CD4-positive, alpha-beta T cell treated with Interleukin-1 beta for 1 hour (primary cell): ENCODE measurements at regions not wholly inside any gene's neighbourhood (a gene's known extent, or its start where the extent isn't known, plus 50 kb on each side); places are given as distances from the start of the nearest gene placed in this dataset.

ENCODE experiments used
- DNase-seq, 2 donors: peaks; one replicate each; pipeline ENCODE4 v3.0.0-alpha.2; 2020 to 2022

DNA sequence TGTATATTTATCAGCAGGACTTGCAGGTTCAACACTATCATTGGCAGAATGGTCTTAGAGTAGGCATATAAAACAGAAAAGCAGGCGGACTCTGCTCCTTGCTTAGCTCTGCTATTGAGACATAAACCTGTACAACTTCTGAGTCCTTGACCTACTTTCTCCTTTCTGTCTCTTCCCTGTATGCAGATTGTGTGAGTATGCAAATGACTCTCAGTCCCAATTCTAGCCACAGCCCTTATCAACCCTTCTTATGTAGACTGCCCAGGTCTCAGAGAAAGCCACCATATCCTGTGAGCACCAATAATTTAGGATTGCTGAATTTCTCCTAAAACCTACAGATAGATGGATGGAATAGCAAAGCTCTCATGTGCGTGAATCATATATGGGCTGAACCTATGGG lies 367.6 kb upstream of the DDI1 start:
- no peak for DNase-seq

DNA sequence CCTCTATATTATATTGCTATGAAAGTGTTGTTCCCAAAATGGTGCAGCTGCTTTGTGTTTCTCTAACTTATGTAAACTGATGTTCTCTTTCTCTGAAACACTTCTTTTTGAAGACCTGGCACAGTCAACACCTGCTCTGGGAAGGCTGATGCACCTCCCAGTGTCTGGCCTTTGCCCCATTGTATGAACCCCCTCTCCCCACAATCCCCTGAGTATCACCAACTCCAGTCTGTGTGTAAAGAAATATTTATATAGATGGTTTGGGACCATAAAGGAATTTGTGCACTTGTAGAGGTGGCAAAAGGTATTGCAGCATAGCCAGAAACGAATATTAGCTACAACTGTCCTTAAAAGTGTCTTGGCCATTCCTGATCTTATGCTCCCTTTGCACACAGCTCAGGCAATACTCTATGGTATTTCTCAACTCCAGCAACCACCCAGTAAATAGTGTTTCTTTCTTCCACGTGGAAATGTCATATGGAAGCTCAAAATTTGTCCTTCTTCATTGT lies 365.2 kb upstream of the DDI1 start:
- no peak for DNase-seq

DNA sequence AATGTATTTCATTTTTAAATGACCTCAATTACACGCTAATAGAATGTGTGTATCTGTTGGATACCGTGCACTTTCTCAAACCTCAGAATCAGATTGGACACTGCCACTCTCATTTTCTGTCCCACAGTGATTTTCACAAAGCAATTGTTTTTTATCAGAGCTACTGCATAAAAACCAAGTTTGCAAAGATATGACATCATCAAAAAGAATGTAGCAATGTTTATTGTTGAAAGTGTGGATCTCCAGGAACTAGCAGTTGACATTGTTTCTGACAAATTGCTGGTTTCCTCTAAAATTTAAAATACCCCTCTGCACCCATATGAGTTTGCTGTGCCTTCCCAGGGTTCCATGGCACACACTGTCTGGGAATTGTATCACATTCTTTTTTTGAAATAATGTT lies 362.7 kb upstream of the DDI1 start:
- no peak for DNase-seq

DNA sequence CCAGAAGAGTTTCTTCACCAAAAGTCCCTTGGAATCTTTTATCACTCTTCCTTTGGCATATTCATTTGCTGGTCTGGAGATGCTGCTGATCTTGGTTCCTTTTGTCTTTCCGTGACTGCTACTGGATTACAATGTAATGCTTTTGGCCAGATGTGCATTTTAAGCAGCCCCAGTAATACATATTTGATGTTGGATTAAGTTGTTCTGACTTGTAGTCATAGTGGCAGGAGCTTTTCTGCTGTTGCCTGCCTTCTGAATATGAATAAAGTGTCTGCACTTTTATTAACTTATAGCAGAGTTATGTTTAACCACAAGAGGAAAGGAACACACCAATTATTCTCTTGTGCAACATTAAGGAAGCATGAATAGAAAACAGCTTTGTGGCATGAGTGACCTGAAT lies 360.0 kb upstream of the DDI1 start:
- DNase-seq: no peak

DNA sequence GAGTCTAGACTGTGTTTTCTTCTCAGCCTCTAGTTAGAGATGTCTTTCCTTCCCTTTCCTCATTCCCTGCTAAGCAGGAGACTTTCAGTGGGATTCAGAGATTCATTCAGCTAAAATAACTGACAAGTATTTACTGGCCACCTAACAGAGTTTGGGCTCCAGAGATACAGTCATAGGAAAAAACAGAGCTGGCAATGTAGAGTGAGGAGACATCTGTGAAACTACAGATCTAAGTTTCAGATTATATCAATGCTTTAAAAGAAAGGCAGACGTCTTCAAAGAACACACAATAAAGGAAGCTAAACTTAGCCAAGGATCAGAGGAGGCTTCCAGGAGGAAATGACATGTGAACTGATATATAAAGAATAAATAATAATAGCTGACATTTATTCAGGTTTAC lies 355.6 kb upstream of the DDI1 start:
- no peak for DNase-seq

DNA sequence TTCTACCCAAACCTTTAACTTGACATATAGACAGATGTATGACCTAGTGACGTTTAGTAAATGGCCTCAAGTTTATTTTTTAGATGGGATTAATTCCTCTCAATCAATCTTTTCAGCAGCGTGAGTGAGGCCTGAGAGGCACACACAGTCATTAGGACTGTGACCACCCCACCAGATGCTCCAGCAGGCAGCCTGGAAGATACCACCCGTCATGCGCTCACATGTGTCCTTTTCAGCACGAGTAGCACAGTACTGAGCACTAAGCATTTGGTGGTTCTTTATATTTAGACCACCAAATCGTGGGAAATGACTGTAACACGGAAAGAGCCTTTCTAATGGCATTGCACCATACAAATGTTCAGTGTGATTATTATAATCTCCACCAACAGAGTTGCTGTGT lies 354.6 kb upstream of the DDI1 start:
- no peak for DNase-seq

DNA sequence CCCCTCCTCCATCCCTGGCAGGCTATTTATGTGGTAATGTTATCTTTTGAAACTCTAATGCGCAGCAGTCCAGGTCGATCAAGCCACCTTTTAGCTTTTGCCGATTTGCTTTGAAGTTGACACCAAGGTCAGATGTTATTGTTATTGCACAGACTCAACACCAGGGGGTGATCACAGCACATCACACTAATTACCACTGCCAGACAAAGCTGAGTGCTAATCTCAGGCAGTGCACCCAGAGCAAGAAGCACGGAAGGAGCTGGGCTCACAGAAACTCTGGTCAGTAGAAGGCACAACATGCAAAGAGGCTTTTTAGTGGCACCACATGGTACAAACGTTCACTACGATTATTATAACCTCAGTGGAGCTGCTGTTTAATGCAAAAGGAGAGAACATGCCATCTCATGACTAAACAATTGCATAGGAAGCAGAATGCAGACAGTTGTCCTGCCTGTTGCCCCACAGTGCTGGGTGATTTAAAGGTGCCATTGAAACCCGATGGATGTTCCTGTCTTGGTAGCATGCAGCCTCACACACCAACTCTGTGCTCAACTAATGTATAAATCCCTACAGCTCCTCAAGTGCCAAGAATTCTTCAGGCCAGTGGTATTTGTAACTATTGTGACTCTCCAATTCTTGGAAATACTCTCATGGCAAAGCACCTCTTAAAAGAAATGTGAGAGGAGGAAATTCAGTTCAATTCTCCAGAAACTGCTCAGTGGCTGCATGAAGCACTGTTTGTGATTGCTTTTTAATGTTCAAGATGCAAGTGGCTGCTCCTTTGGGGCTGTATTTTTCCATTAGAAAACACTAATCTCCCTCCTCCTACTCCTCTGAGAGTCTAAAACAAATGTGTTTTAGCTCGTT lies 353.9 kb upstream of the DDI1 start:
- peak; percentile 56 to 66 for DNase-seq

DNA sequence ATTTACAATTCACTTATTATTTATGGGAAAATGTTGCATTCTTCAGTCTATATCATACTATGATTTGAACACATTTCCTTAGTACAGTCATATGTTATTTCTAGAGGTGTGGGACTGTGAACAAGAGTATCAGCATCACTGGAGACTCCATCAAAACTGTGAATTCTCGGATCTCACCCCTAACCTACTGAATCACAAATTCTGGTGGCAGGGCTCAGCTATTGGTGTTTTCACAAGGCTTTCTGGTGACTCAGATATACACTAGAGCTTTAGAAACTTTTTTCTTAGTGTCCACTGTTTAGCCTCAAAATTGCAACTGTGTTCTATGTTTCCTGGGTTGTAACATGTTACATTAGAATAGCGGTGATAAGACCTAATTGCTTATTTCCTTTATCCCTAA lies 352.9 kb upstream of the DDI1 start:
- no peak for DNase-seq

DNA sequence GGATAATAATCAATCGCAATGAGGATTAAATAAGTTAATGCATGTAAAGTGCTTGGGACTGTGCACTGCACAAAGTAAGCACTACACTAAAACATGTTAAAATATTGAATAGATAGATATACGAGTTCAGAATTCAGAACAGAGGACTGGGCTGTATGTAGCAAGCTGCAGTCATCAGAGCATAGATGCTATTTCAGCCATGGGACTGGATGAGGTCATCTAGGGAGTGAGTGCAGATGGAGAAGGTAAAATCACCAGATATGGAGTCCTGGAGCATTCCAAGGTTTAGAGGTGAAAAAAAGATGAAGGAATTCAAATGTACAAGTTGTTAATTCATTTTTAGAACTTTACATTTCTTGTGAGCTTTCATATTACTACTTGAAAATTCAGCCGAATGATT lies 347.5 kb upstream of the DDI1 start:
- no peak for DNase-seq

DNA sequence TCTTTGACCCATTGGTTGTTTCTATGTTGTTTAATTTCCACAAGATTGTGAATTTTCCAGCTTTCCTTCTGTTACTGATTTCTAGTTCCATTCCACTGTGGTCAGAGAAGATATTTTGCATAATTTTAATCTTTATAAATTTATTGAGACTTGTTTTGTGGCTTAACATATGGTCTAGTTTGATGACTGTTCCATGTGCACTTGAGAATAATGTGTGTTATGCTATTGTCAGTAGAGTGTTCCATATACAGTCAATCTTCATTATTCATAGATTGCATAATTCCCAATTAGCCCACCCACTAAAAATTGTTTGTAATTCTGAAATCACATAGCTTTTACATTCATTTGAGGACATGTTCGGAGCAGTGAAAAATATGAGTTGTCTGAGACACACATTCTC lies 346.1 kb upstream of the DDI1 start:
- DNase-seq: no peak

DNA sequence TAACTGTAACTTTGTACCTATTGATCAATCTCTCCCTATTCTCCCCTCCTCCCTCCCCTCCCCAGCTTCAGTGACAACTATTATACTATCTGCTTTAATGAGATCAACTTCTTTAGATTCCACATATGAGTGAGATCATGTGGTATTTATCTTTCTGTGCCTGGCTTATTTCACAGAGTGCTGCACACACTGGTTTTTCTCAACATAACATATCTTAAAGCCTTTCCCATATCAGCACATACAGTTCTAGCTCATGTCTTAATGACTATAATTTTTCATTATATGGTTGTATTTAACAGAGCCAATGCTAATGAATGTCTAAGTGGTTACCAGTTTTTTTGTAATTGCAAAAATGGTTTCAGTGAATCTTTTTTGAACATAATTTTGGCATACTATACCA lies 340.3 kb upstream of the DDI1 start:
- DNase-seq: no peak

DNA sequence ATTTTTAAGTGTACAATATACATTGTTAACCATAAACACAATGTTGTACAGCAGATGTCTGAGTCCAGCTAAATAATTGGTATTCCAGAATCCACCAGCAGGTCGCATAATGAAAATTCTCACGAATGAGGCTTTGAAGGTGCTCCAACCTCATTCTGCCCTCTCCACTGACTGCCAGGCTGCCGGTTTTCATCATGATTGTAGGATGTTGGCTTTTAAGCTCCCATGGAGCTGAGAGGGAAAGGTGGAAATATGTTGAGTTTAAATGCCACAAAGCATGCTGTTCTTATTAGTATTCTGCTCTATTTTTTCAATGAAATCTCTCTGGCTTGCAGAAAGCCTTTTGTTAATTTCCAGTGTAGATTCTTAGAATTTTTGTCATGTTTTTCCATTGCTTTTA lies 337.2 kb upstream of the DDI1 start:
- DNase-seq: no peak

DNA sequence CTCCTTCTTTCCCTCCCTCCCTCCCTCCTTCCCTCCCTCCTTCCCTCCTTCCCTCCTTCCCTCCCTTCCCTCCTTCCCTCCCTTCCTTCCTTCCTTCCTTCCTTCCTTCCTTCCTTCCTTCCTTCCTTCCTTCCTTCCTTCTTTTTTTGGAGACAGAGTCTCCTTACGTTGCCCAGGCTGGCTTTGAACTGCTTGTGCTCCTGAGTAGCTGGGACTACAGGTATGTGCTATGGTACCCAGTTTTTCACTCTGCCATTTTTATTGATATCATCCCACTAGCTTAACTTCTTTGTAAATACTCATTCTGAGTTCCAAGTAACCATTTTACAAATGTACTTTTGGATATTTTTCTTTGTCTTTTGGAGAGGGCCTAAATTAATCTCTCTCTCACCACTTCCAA lies 336.8 kb upstream of the DDI1 start:
- no peak for DNase-seq

DNA sequence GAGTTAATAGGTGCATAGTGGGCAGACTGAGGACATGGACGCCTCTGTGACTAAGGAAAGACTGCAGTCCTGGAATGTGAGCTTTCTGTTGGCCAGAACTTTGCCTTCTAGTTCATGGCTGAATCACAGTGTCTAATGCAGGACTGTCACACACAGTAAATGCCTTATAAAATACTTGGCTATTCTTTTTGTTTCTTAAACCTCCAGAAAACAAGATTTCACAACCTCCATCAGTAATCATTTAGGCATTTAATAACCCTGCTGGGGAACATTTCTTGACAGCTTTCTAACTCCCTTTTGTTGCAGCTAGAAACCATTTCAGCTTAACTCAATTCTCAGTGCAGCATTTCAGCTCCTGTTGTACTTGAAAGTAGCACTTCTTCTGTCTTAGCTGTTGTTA lies 335.8 kb upstream of the DDI1 start:
- no peak for DNase-seq

DNA sequence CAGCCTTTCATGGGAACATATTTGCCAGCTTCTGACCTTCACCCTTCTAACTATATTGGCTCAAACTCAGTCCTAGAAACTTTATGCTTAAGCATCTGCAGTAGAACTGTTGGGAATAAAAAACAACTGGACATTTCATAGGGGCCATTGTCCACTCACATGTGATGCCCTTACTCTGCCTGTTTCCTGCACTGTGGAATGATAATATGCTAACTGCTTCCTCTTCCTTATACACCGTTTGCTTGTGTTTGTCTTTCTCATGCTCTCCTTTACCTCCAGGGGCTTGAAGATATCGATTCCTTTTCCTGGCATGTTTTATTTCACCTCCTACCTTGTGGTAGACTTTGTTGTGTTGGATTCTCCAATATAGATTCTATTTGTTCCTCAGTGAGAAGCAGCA lies 333.0 kb upstream of the DDI1 start:
- DNase-seq: no peak

DNA sequence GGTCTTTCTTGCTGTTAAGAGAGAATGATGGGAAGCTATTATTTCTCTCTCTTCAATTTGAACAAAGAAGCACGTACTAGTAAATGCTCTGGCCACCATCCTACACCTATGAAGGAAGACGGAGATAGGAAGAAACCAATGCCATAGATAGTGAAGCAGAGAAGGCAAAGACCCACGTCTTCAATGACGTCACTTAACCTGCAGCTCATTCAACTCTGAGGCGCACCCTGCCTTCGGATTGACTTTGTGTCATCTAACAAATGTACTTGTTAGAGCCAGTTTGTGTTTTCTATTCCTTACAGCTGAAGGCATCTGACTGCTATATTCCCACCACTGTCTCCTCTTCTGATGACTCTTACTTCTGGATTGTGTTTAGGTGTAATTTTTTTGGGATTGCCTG lies 332.5 kb upstream of the DDI1 start:
- no peak for DNase-seq

DNA sequence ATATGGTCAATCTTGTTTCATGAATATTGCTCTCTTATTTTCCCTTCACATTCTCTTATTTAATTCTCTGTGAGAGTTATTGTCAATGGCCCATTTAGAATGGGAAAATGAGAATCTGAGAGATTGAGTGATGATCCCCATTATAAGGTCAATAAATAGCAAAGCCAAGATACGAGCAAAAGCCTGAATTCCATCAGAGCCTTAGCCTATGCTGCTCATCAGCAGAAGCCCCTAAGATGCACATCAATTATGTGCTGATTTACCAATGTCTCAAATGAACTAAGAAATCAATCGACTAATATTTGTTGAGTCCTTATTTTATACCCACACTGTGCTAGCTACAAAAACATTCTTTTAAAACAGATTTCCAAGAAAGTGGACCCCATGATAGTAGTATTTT lies 330.8 kb upstream of the DDI1 start:
- no peak for DNase-seq

DNA sequence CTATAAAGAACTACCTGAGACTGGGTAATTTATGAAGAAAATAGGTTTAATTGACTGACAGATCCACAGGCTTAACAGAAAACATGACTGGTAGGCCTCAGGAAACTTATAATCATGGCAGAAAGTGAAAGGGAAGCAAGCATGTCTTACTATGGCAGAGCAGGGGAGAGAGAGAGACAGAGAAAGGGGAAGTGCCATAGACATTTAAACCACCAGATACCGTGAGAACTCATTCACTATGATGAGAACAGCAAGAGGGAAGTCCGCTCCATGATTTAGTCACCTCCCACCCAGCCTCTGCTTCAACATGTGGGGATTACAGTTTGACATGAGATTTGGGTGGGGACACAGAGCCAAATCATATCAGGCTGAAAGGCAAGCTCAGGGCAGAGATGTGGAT lies 327.1 kb upstream of the DDI1 start:
- no peak for DNase-seq

DNA sequence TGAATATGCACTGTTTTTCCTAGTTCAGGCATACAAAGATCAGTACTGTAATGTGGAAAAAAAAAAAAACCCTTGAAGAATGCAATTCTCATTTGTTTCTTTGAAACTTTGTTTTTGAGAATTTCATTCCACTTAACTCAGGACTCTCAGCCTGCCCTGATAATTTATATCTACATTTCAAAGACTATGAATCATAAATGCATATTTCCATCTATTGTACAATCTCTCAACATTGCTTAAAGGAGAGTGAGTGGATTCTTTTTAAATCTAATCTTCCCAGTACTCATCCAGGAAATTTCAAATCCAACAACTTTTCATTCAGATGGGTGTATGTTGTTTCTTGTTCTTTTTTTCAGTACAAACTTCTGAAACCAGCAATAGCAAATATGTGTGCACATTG lies 322.2 kb upstream of the DDI1 start:
- DNase-seq: no peak

DNA sequence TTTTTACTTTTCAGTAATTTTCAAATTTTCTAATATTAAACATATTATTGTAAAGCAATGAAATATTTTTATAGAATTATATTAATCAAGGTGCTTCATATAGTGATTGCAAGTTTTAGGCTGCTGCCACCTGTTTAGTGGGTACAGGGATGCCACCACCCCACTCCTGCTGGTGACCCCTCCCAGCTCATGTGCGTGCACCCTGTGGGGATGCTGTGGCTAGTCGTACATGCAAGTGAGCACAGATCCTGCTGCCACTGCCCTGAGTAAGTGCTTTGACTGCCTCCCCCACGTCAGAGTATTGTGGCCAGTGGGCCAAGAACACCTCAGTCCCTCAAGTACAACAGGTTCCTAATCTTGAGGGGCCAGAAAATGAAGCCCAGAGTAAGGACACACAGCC lies 320.1 kb upstream of the DDI1 start:
- no peak for DNase-seq

DNA sequence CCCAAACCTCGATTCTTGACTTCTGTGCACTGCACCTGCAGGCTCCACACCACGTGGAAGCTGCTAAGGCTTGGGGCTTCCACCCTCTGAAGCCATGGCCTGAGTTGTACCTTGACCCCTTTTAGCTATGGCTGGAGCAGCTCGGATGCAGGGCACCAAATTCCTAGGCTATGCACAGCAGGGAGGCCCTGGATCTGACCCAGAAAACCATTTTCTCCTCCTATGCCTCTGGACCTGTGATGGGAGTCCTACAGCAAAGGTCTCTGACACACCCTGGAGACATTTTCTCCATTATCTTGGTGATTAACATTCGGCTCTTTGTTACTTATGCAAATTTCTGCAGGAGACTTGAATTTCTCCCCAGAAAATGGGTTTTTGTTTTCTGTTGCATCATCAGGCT lies 309.2 kb upstream of the DDI1 start:
- DNase-seq: no peak

DNA sequence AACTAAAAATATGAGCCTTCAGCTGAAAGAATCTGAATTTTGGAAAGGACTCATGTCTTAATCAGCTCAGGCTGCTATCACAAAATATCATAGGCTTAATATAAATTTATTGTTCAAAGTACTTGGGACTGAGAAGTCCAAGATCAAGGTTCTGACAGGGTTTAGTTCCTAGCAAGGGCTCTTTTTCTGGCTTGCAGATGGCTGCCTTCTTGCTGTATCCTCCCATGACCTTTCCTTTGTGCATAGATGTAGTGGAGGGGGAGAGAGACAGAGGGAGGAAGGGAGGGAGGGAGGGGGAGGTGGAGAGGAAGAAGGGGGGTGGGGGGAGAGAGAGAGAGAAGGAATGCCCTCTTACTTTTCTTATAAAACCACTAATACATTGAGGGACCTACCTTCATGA lies 306.8 kb upstream of the DDI1 start:
- DNase-seq: no peak

DNA sequence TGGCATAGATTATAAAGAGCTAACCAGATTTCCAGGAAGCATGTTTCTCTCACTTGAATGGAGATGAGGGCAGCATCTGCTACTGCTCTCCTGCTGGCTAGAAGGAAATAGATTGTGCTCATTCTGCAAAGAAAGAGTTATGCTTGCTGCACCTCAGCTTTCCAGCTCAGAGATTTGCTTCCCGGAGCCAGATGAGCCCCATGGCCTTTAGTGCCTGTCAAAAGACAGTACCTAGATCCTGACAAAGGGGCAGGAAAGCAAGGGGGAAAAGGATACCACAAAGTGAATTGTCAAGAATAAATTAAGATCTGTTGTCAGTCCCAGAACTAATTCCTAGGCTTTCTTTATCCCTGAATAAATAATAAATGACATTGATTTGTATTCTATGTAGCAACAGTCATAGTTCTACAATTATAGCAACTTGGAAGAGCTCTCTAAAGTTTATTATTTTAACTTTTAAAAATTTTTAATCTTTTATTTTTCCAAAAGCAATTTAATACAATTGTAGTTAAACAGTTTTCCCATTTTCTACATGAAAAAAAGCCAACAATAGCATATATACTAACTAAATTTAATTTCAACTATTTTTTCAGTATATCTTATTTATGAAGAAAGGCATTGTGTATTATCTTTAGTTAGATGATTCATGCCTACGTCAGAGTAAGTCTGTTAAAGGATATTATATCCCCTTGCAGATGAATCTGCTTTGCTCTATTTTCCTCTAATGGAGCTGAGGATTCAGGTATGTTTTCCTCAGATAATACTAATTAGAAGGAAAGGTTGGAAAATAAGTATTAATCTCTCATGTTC lies 306.1 kb upstream of the DDI1 start:
- no peak for DNase-seq

DNA sequence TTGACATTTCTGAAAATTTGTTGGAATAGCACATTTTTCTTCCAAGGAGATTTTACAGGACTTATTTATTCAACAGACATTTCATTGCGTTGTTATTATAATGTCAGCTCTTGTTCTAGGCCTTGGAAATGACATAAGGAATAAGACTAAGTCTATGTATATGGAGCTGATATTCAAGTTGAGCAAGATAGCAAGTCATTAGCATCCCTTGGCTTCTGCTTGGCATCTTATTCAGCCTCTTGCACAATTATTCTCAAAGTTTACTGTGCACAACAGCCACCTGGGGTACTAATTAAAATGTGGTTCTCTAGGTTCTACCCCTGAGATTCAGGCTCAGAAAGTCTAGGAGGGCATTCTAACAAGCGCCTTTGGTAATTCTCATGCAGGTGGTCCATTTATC lies 304.8 kb upstream of the DDI1 start:
- DNase-seq: no peak
